ENCODE measurements at regions not wholly inside any gene's neighbourhood (a gene's known extent, or its start where the extent isn't known, plus 50 kb on each side); places are given as distances from the start of the nearest gene placed in this dataset.

DNA sequence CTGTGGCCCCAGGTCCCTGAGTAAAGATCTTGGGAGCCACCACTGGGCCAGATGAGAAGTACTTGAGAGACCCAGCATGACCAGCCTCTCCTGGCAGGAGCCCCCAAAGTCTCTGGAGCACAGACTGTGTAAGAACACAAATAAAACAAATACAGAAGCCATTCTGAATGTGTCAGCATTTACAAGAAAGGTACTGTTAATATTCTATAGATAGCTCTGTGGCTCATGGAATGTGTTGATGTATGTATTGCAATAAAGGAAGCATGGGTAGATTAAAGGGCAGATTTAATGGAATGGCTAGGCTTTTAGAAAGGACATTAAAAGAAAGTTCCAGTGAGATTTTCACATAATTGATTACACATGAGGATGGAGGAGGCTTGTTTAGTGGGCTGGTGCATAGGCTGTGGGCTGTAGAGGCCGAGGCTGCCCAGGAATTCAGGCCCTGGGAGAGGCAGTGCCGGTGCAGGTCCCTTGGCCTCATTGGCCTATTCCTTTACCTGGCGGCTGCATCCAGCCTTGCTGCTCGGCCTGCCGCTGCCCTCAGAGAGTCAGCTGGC lies 127.7 kb upstream of the DLX2 start:
- TF ChIP-seq, protein P1, sequence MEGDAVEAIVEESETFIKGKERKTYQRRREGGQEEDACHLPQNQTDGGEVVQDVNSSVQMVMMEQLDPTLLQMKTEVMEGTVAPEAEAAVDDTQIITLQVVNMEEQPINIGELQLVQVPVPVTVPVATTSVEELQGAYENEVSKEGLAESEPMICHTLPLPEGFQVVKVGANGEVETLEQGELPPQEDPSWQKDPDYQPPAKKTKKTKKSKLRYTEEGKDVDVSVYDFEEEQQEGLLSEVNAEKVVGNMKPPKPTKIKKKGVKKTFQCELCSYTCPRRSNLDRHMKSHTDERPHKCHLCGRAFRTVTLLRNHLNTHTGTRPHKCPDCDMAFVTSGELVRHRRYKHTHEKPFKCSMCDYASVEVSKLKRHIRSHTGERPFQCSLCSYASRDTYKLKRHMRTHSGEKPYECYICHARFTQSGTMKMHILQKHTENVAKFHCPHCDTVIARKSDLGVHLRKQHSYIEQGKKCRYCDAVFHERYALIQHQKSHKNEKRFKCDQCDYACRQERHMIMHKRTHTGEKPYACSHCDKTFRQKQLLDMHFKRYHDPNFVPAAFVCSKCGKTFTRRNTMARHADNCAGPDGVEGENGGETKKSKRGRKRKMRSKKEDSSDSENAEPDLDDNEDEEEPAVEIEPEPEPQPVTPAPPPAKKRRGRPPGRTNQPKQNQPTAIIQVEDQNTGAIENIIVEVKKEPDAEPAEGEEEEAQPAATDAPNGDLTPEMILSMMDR (IDR thresholded peaks at IDR 0.05) = no peak
- no peak for TF ChIP-seq EZH2 (IDR thresholded peaks at IDR 0.05)

Data from neural progenitor cell (in vitro differentiated cells).